Neuronal stem cell (in vitro differentiated cells): ENCODE measurements at regions not wholly inside any gene's neighbourhood (a gene's known extent, or its start where the extent isn't known, plus 50 kb on each side); places are given as distances from the start of the nearest gene placed in this dataset.

ENCODE experiments used
- DNase-seq: peaks from one replicate; pipeline ENCODE4 v3.0.0-alpha.2; 2013; ENCODE audit warnings: low spot score
- H2AFZ ChIP-seq: one replicate; pipeline ENCODE4 v1.6.1; 2013; ENCODE audit warnings: mild to moderate bottlenecking, low read length, inconsistent platforms
- H2AK5ac ChIP-seq: 2 replicates; pipeline ENCODE4 v1.6.1; 2013; ENCODE audit warnings: low read depth, mild to moderate bottlenecking, inconsistent platforms, low read length, moderate library complexity, mixed read lengths
- H2BK120ac ChIP-seq: 2 replicates; pipeline ENCODE4 v1.6.1; 2013; ENCODE audit warnings: low read depth, mild to moderate bottlenecking, inconsistent platforms, low read length, moderate library complexity, mixed read lengths
- H2BK12ac ChIP-seq: one replicate; pipeline ENCODE4 v1.6.1; 2013; ENCODE audit warnings: low read length, inconsistent platforms
- H2BK15ac ChIP-seq: 2 replicates; pipeline ENCODE4 v1.6.1; 2013; ENCODE audit warnings: mild to moderate bottlenecking, low read length, inconsistent platforms, mixed read lengths
- H2BK5ac ChIP-seq: one replicate; pipeline ENCODE4 v1.6.1; 2013; ENCODE audit warnings: inconsistent platforms, mild to moderate bottlenecking, low read length, moderate library complexity
- H3K14ac ChIP-seq: one replicate; pipeline ENCODE4 v1.6.1; 2013; ENCODE audit warnings: low read length, inconsistent platforms
- H3K18ac ChIP-seq: 2 replicates; pipeline ENCODE4 v1.6.1; 2013; ENCODE audit warnings: low read length, inconsistent platforms
- H3K23ac ChIP-seq: 2 replicates; pipeline ENCODE4 v1.6.1; 2013; ENCODE audit warnings: low read depth, mild to moderate bottlenecking, mixed read lengths, low read length, inconsistent platforms; ENCODE audit not compliant: poor library complexity
- H3K27ac ChIP-seq: replicated peaks from 3 replicates; pipeline ENCODE4 v1.5.1; 2013; ENCODE audit warnings: low read length, inconsistent platforms
- H3K27me3 ChIP-seq, 3 experiments: 2 replicates each; pipeline ENCODE4 v1.6.1; 2013; ENCODE audit warnings: low read length in 3 of 3, mild to moderate bottlenecking in 2 of 3, inconsistent platforms in 1 of 3, low read depth in 1 of 3, mixed read lengths in 1 of 3, moderate library complexity in 1 of 3; ENCODE audit not compliant: control insufficient read depth in 3 of 3, insufficient read depth in 3 of 3
- H3K36me3 ChIP-seq, 2 donors: replicated peaks in 1 of 2; 2 replicates each; pipeline ENCODE4 v1.6.1; 2013; ENCODE audit warnings: low read length in 2 of 2; ENCODE audit not compliant: control insufficient read depth in 2 of 2, insufficient read depth in 2 of 2
- H3K4ac ChIP-seq: 2 replicates; pipeline ENCODE4 v1.6.1; 2013; ENCODE audit warnings: inconsistent platforms, mild to moderate bottlenecking, low read length, moderate library complexity
- H3K4me1 ChIP-seq, 2 donors: 1 replicate in 1 of 2; 2 replicates in 1 of 2; pipeline ENCODE4 v1.6.1; 2013; ENCODE audit warnings: low read length in 2 of 2, low read depth in 1 of 2; ENCODE audit not compliant: control insufficient read depth in 2 of 2, insufficient read depth in 1 of 2
- H3K4me2 ChIP-seq: one replicate; pipeline ENCODE4 v1.6.1; 2013; ENCODE audit warnings: mild to moderate bottlenecking, low read length, inconsistent platforms; ENCODE audit not compliant: insufficient read depth, poor library complexity, severe bottlenecking
- H3K4me3 ChIP-seq, 2 donors: 2 replicates each; pipeline ENCODE4 v1.5.1; 2013; ENCODE audit warnings: low read length in 2 of 2, mild to moderate bottlenecking in 2 of 2, inconsistent platforms in 1 of 2, moderate library complexity in 1 of 2
- H3K79me1 ChIP-seq: one replicate; pipeline ENCODE4 v1.6.1; 2013; ENCODE audit warnings: low read depth, mild to moderate bottlenecking, inconsistent platforms, low read length, moderate library complexity
- H3K9ac ChIP-seq: one replicate; pipeline ENCODE4 v1.6.1; 2013; ENCODE audit warnings: mild to moderate bottlenecking, low read depth, low read length, inconsistent platforms; ENCODE audit not compliant: poor library complexity
- H3K9me3 ChIP-seq, 2 donors: replicated peaks in 1 of 2; 2 replicates each; pipeline versions ENCODE3 to v1.6.1; 2013; ENCODE audit warnings: low read length in 2 of 2, mild to moderate bottlenecking in 2 of 2, inconsistent platforms in 1 of 2, low read depth in 1 of 2, mixed read lengths in 1 of 2, moderate library complexity in 1 of 2; ENCODE audit not compliant: control insufficient read depth in 2 of 2, insufficient read depth in 1 of 2
- H4K8ac ChIP-seq: one replicate; pipeline ENCODE4 v1.6.1; 2013; ENCODE audit warnings: low read depth, mild to moderate bottlenecking, inconsistent platforms, low read length, moderate library complexity
- H4K91ac ChIP-seq: one replicate; pipeline ENCODE4 v1.6.1; 2013; ENCODE audit warnings: low read length, low read depth, mild to moderate bottlenecking, inconsistent platforms; ENCODE audit not compliant: poor library complexity
- WGBS, 2 donors: extraction: QIAGEN DNeasy Blood & Tissue Kit; methylation state at CpG; one replicate each; pipeline ENCODE4 v1.1.7; 2013; ENCODE audit warnings: missing lambda C conversion rate in 2 of 2, mixed read lengths in 1 of 2; ENCODE audit not compliant: insufficient read length in 2 of 2, insufficient replicate concordance in 1 of 2; ENCODE audit errors: extremely low coverage in 2 of 2; 5-methylcytosine and 5-hydroxymethylcytosine counted together

- H3K27me3 ChIP-seq, result no peaks in the 10 kb centered on the region
- no peak overlapping the region for H2BK15ac ChIP-seq
Observed at GRCh38 chr3:109570408-109570807, 233.1 kb upstream of the DPPA4 start.

DNA sequence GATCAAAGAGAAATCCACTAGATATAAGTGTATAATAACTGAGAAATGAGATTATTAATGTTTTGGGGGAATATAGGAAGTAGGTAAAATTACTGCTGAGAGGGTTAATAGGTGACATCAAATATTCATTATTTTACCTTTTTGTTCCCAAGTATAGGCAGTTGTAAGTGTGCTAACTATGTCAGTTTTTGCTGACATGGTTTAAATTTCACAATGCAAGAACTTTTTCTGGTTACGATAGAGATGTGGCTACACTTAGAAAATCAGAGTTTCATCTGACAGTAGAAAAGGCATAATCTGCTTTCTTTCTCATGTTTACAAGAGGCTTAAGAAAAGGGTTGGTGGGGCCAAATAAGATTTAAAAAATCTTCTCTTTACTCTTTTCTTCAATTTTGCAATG, 235.0 kb upstream of the DPPA4 start:
- Histone ChIP-seq H2BK5ac (no peak overlapping the region), H4K8ac (no peak overlapping the region), H4K91ac (no peak overlapping the region), H3K4me1 (peaks cover 0 to 3% of the 10 kb centered on the region in 2 donors), H3K4me3 (no peak overlapping the region), H2BK15ac (no peak overlapping the region), H3K27me3 (no peaks in the 10 kb centered on the region), H3K79me1 (no peaks in the 10 kb centered on the region), H2AFZ (no peak overlapping the region), H3K18ac (no peak overlapping the region), H3K14ac (no peak overlapping the region), H2AK5ac (no peak overlapping the region), H3K4ac (no peak overlapping the region), H3K27ac (no peak overlapping the region), H3K9me3 (no peaks in the 10 kb centered on the region), H2BK120ac (no peak overlapping the region), H2BK12ac (no peak overlapping the region), H3K4me2 (no peak overlapping the region), H3K36me3 (no peaks in the 10 kb centered on the region), H3K23ac (no peak overlapping the region), H3K9ac (no peak overlapping the region)
- WGBS, 2 donors, result no CpG with 5 or more reads among the region's 1 CpG
- DNase-seq, result no peak

More at GRCh38 chr3:109570408-109570807, 233.1 kb upstream of the DPPA4 start:
- Histone ChIP-seq H2BK5ac (no peak overlapping the region), H3K23ac (no peak overlapping the region), H3K79me1 (no peaks in the 10 kb centered on the region), H4K91ac (no peak overlapping the region), H3K9me3 (no peaks in the 10 kb centered on the region), H2AFZ (no peak overlapping the region), H3K18ac (no peak overlapping the region), H3K4me1 (peaks cover 0 to 3% of the 10 kb centered on the region in 2 donors), H2BK12ac (no peak overlapping the region), H2BK120ac (no peak overlapping the region), H3K9ac (no peak overlapping the region), H3K36me3 (no peaks in the 10 kb centered on the region), H3K27ac (no peak overlapping the region), H2AK5ac (no peak overlapping the region), H3K4me3 (no peak overlapping the region), H3K4me2 (no peak overlapping the region), H3K14ac (no peak overlapping the region), H4K8ac (no peak overlapping the region), H3K4ac (no peak overlapping the region)
- DNase-seq, result no peak
- WGBS, 2 donors, result no CpG with 5 or more reads among the region's 2 CpGs

GRCh38 chr3:109596991-109597390, 259.6 kb upstream of the DPPA4 start:
- no peak overlapping the region for H2AK5ac ChIP-seq
- H2BK120ac ChIP-seq, result no peak overlapping the region
- no peak overlapping the region for H3K14ac ChIP-seq
- no peak overlapping the region for H2AFZ ChIP-seq
- no peak overlapping the region for H2BK12ac ChIP-seq
- no peak overlapping the region for H3K9ac ChIP-seq
- H3K4me1 ChIP-seq, result no peaks in the 10 kb centered on the region
- no peak overlapping the region for H3K18ac ChIP-seq
- H2BK15ac ChIP-seq, result no peak overlapping the region
- H3K79me1 ChIP-seq, result no peaks in the 10 kb centered on the region
- no peak overlapping the region for H2BK5ac ChIP-seq
- no peaks in the 10 kb centered on the region for H3K9me3 ChIP-seq
- WGBS, 2 donors, result no CpG with 5 or more reads among the region's 4 CpGs
- H3K23ac ChIP-seq, result no peak overlapping the region
- H3K4ac ChIP-seq, result no peak overlapping the region
- no peaks in the 10 kb centered on the region for H3K36me3 ChIP-seq
- H3K4me3 ChIP-seq, result no peak overlapping the region
- no peaks in the 10 kb centered on the region for H3K27me3 ChIP-seq
- no peak overlapping the region for H4K8ac ChIP-seq
- no peak overlapping the region for H4K91ac ChIP-seq
- H3K4me2 ChIP-seq, result no peak overlapping the region
- DNase-seq, result no peak
- H3K27ac ChIP-seq, result no peak overlapping the region

DNA sequence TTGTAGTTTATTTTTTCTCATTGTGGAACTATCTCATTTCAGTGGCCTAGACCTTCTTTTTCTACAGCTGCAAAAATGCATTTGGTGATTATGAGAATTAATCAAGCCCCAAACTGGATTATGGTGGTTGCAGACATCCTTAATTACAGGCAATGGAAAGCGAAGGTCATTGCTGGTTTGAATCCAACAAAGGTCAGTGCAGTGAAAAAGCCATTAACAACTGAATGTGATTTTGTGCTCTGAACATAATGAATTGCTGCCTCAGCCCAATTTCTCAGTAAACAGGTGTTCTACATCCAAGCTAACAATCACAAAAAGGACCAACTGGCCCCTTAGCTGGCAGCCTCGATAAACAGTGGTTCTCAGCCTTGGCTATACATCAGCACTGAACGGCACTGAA, 260.1 kb upstream of the DPPA4 start:
- H3K23ac ChIP-seq, result no peak overlapping the region
- H3K27me3 ChIP-seq, result no peaks in the 10 kb centered on the region
- no peaks in the 10 kb centered on the region for H3K79me1 ChIP-seq

More for the DNA sequence above, 260.1 kb upstream of the DPPA4 start:
- no peak overlapping the region for H2AK5ac ChIP-seq
- H2BK15ac ChIP-seq, result no peak overlapping the region
- H4K91ac ChIP-seq, result no peak overlapping the region
- H3K27ac ChIP-seq, result no peak overlapping the region
- WGBS, 2 donors, result no CpG with 5 or more reads among the region's 3 CpGs
- no peak overlapping the region for H2BK5ac ChIP-seq
- H3K14ac ChIP-seq, result no peak overlapping the region
- H3K4me2 ChIP-seq, result no peak overlapping the region
- no peak overlapping the region for H4K8ac ChIP-seq
- H2BK12ac ChIP-seq, result no peak overlapping the region
- no peak overlapping the region for H3K18ac ChIP-seq
- H2BK120ac ChIP-seq, result no peak overlapping the region
- H3K4me3 ChIP-seq, result no peak overlapping the region
- no peak overlapping the region for H3K4ac ChIP-seq
- no peak for DNase-seq
- no peaks in the 10 kb centered on the region for H3K4me1 ChIP-seq
- no peaks in the 10 kb centered on the region for H3K36me3 ChIP-seq
- H3K9me3 ChIP-seq, result no peaks in the 10 kb centered on the region
- H3K9ac ChIP-seq, result no peak overlapping the region
- H2AFZ ChIP-seq, result no peak overlapping the region
